ENCODE measurements at regions not wholly inside any gene's neighbourhood (a gene's known extent, or its start where the extent isn't known, plus 50 kb on each side); places are given as distances from the start of the nearest gene placed in this dataset.

- DNase-seq (ENCODE audit: low spot score), result no peak
- TF ChIP-seq CTCF (IDR thresholded peaks at IDR 0.05; ENCODE audit: extremely low read depth, insufficient read depth, missing control alignments), result no peak
- in situ Hi-C loops (cut with MboI; ENCODE audit: low pct_unique_long_range_greater_than_20kb, low sequenced_read_pairs, unreplicated experiment), result no loop called here
These were observed 74.0 kb downstream of the GATA3 start for GRCh38 chr10:8128511-8128910.

- DNase-seq (ENCODE audit: low spot score), result no peak
- TF ChIP-seq CTCF (IDR thresholded peaks at IDR 0.05; ENCODE audit: extremely low read depth, insufficient read depth, missing control alignments), result no peak
- in situ Hi-C loops (cut with MboI; ENCODE audit: low pct_unique_long_range_greater_than_20kb, low sequenced_read_pairs, unreplicated experiment), result no loop called here
These were observed 75.0 kb downstream of the GATA3 start for GRCh38 chr10:8129438-8129837.

- peak; percentile 34 for DNase-seq (ENCODE audit: low spot score)
- in situ Hi-C loops (cut with MboI; ENCODE audit: low pct_unique_long_range_greater_than_20kb, low sequenced_read_pairs, unreplicated experiment), result no loop called here
- TF ChIP-seq CTCF (IDR thresholded peaks at IDR 0.05; ENCODE audit: extremely low read depth, insufficient read depth, missing control alignments), result no peak
These were observed 76.8 kb downstream of the GATA3 start for GRCh38 chr10:8130973-8131911.

GRCh38 chr10:8133146-8133545 is 78.7 kb downstream of the GATA3 start:
- in situ Hi-C loops (cut with MboI; ENCODE audit: low pct_unique_long_range_greater_than_20kb, low sequenced_read_pairs, unreplicated experiment), result no loop called here
- TF ChIP-seq CTCF (IDR thresholded peaks at IDR 0.05; ENCODE audit: extremely low read depth, insufficient read depth, missing control alignments), result no peak
- DNase-seq (ENCODE audit: low spot score), result peak; percentile 36

GRCh38 chr10:8136736-8137135 is 82.2 kb downstream of the GATA3 start:
- DNase-seq (ENCODE audit: low spot score), result no peak
- in situ Hi-C loops (cut with MboI; ENCODE audit: low pct_unique_long_range_greater_than_20kb, low sequenced_read_pairs, unreplicated experiment), result no loop called here
- TF ChIP-seq CTCF (IDR thresholded peaks at IDR 0.05; ENCODE audit: extremely low read depth, insufficient read depth, missing control alignments), result no peak

GRCh38 chr10:8137272-8137681 is 82.8 kb downstream of the GATA3 start:
- TF ChIP-seq CTCF (IDR thresholded peaks at IDR 0.05; ENCODE audit: extremely low read depth, insufficient read depth, missing control alignments), result no peak
- in situ Hi-C loops (cut with MboI; ENCODE audit: low pct_unique_long_range_greater_than_20kb, low sequenced_read_pairs, unreplicated experiment), result no loop called here
- DNase-seq (ENCODE audit: low spot score), result no peak

Data from GM13977 (cell line).